BJ (cell line): ENCODE measurements at regions not wholly inside any gene's neighbourhood (a gene's known extent, or its start where the extent isn't known, plus 50 kb on each side); places are given as distances from the start of the nearest gene placed in this dataset.

ENCODE experiments used
- CTCF ChIA-PET: fragments of 350-600 bp; formaldehyde crosslinking; extraction: SDS; loops from one replicate; lab custom pipeline; 2021; ENCODE audit warnings: antibody characterized with exemption, inconsistent platforms; lab: Yijun Ruan, JAX
- POLR2A ChIA-PET: fragments of 300-600 bp; sonication (Branson Sonifier 250); formaldehyde crosslinking; extraction: SDS; loops from one replicate; lab custom pipeline; 2021; ENCODE audit warnings: antibody characterized with exemption; lab: Charles Lee
- DNase-seq: peaks from one replicate; pipeline ENCODE4 v3.0.0-alpha.2; 2011; ENCODE audit warnings: low read depth
- H3K27me3 ChIP-seq: 2 replicates; pipeline ENCODE4 v1.6.0; 2011; ENCODE audit warnings: low read length; ENCODE audit not compliant: control insufficient read depth, insufficient read depth
- H3K36me3 ChIP-seq: 2 replicates; pipeline ENCODE4 v1.5.1; 2011; ENCODE audit warnings: low read length; ENCODE audit not compliant: control insufficient read depth, insufficient read depth
- H3K4me3 ChIP-seq: 2 replicates; pipeline ENCODE4 v1.5.1; 2011; ENCODE audit warnings: low read depth, mild to moderate bottlenecking, control low read depth, low read length
- TF ChIP-seq, protein P1 (sequence below): IDR thresholded peaks from 2 replicates; pipeline ENCODE4 v1.5.1; 2011; ENCODE audit warnings: low read depth, mild to moderate bottlenecking, control low read depth, inconsistent platforms, low read length, moderate library complexity; ENCODE audit not compliant: insufficient read depth

DNA sequence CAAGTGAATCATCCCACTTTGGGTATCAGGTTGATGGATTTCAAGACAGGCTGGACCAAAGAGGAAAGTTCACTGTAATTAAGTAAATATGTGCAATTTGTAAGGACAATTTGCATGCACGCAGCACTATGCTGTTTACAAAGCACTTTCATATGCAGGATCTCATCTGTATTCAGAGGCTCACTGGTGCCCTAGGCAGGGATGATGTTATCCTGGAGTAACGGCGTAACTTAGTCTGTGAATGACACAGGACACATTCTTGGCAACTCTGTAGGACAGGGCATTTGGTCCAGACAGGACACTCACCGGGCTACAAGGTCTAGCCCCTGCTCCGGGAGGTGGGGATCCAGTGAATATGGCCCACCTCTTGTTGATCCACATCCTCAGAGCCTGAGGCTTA lies 365.4 kb upstream of the DUSP10 start:
- no peaks in the 10 kb centered on the region; the same call in 1 of the 2 replicates for H3K27me3 ChIP-seq
- POLR2A ChIA-PET = no interaction called here
- TF ChIP-seq, protein P1, sequence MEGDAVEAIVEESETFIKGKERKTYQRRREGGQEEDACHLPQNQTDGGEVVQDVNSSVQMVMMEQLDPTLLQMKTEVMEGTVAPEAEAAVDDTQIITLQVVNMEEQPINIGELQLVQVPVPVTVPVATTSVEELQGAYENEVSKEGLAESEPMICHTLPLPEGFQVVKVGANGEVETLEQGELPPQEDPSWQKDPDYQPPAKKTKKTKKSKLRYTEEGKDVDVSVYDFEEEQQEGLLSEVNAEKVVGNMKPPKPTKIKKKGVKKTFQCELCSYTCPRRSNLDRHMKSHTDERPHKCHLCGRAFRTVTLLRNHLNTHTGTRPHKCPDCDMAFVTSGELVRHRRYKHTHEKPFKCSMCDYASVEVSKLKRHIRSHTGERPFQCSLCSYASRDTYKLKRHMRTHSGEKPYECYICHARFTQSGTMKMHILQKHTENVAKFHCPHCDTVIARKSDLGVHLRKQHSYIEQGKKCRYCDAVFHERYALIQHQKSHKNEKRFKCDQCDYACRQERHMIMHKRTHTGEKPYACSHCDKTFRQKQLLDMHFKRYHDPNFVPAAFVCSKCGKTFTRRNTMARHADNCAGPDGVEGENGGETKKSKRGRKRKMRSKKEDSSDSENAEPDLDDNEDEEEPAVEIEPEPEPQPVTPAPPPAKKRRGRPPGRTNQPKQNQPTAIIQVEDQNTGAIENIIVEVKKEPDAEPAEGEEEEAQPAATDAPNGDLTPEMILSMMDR = no peak
- CTCF ChIA-PET = no interaction called here
- H3K36me3 ChIP-seq = no peaks in the 10 kb centered on the region
- no peak overlapping the region for H3K4me3 ChIP-seq
- no peak for DNase-seq

DNA sequence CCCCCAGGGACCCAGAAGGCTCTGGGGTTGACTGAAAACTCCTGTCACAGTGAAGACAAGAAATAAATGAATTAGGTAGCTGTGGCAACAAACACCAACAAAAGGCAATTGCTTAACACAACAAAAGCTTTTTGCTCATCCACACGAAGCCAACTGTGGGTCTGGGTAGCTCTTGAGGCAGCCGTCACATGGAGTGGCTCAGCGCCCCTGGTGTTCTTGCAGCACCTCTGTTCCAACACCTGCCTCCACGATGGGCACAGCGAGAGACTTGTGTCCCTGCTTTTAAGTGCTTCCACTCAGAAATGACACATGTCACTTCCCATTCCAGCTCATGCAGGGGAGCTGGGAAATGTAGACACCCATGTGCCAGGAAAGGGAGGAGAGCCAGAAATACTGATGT lies 364.5 kb upstream of the DUSP10 start:
- POLR2A ChIA-PET = no interaction called here
- no peaks in the 10 kb centered on the region; the same call in 1 of the 2 replicates for H3K27me3 ChIP-seq
- TF ChIP-seq, protein P1 = no peak
- DNase-seq = no peak
- CTCF ChIA-PET = interaction anchor here (1.4 kb wide), 1 partner anchor 11 kb away, joined by 3 read pairs; no protein-coding TSS in a partner anchor
- H3K4me3 ChIP-seq = no peak overlapping the region
- H3K36me3 ChIP-seq = no peaks in the 10 kb centered on the region

DNA sequence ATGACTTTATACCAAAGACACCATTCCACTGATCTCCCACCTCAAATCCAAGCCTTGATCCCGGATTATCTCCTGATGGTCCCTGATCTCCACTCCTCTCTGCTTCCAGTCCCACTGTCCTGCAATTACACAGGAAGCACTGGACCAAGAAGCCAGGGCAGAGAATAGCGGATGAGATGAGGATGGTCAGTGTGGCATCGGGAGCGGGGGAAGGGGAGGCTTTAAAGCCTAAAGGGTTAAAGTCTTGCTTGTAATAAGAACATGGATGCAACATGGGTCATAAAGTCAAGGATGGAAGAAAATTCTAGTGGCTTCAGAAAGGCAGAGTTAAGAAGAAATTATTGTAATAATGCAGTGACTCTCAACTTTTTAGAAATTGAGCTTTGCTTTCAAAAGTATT lies 364.0 kb upstream of the DUSP10 start:
- DNase-seq = no peak
- Histone ChIP-seq H3K4me3 (no peak overlapping the region), H3K27me3 (no peaks in the 10 kb centered on the region; the same call in 1 of the 2 replicates), H3K36me3 (no peaks in the 10 kb centered on the region)
- TF ChIP-seq, protein P1 = no peak
- POLR2A ChIA-PET = no interaction called here
- CTCF ChIA-PET = interaction anchor here (1.4 kb wide), 1 partner anchor 12 kb away, joined by 3 read pairs; no protein-coding TSS in a partner anchor

DNA sequence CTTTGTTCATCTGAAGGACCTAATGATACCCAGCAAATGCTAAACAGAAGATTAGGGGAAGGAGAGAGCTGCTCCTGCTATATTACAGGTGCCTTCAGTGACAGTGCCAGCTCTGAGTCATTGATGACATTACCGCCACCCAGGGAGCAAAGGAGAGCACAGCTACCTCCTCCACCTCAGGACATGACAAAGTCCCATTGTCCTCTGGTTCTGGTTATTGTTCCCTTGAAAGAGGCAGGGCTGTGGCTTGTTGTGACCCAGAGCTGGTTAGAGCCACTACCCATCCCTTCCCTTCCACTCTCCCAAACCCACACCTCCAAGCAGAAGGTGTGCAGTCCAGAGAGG lies 363.5 kb upstream of the DUSP10 start:
- DNase-seq = no peak
- CTCF ChIA-PET = no interaction called here
- no peak overlapping the region for H3K4me3 ChIP-seq
- H3K27me3 ChIP-seq = no peaks in the 10 kb centered on the region; the same call in 1 of the 2 replicates
- POLR2A ChIA-PET = no interaction called here
- TF ChIP-seq, protein P1 = no peak
- H3K36me3 ChIP-seq = no peaks in the 10 kb centered on the region

DNA sequence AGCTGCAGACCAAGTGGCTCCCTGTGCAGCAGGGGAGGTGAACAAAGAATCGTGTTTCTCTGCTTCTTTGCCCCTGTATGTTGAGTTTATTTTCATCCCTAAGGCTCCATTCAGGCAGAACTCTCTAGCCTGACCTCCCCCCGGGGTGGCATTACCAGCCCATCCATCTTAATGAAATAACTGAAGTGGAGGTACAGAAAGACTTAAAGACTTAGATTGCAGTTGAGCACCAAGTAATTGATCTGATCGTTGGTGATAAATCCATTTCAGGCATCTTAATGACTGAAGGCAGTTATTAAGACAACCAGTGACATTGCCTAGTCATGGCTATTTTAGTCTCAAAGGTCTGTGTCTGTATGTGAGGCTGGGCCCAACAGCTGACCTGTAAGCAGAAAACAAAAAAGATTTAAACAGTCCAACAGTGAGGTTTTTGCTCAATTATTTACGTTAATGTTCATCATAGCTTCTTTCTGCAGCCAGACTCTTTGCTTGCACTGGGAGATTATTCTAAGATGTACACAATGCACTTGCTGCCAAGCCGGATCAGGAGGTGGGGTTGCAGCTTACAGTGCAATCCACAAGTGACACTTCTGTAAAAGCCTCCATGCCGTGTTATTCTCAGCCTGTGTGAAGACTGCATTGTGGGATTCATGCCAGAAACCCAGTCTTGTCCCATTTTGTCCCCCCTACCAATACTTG lies 363.0 kb upstream of the DUSP10 start:
- Histone ChIP-seq H3K36me3 (no peaks in the 10 kb centered on the region), H3K4me3 (no peak overlapping the region), H3K27me3 (no peaks in the 10 kb centered on the region; the same call in 1 of the 2 replicates)
- TF ChIP-seq, protein P1 = no peak
- no peak for DNase-seq
- ChIA-PET CTCF (interaction anchor here (1.0 kb wide), 1 partner anchor 9 kb away, joined by 4 read pairs; no protein-coding TSS in a partner anchor), POLR2A (no interaction called here)
